HEK293 (cell line): ENCODE measurements at regions not wholly inside any gene's neighbourhood (a gene's known extent, or its start where the extent isn't known, plus 50 kb on each side); places are given as distances from the start of the nearest gene placed in this dataset.

ENCODE experiments used
- CTCF ChIA-PET: fragments of 350-600 bp; formaldehyde crosslinking; extraction: SDS; loops from one replicate; lab custom pipeline; 2021; ENCODE audit warnings: antibody characterized with exemption; lab: Yijun Ruan, JAX
- POLR2A ChIA-PET: fragments of 300-600 bp; formaldehyde crosslinking; extraction: SDS; loops from one replicate; lab custom pipeline; 2020; ENCODE audit warnings: antibody characterized with exemption, inconsistent platforms; lab: Yijun Ruan, JAX
- H3K27ac ChIP-seq: fragments of 200-500 bp; sonication (Bioruptor generic); 2 replicates; pipeline ENCODE4 v1.5.1; 2014; ENCODE audit warnings: low read depth, low read length, control low read depth, inconsistent platforms; ENCODE audit errors: extremely low read depth
- H3K36me3 ChIP-seq, 2 experiments: fragments of 200-500 bp in 1 of 2; sonication (Bioruptor generic) in 1 of 2; 1 replicate in 1 of 2; 2 replicates in 1 of 2; pipeline ENCODE4 v1.5.1; 2014 to 2017; ENCODE audit warnings: inconsistent platforms in 2 of 2, low read length in 2 of 2; ENCODE audit not compliant: control insufficient read depth in 2 of 2, insufficient read depth in 1 of 2
- H3K4me1 ChIP-seq: fragments of 200-500 bp; sonication (Bioruptor generic); 2 replicates; pipeline ENCODE4 v1.5.1; 2014; ENCODE audit warnings: mild to moderate bottlenecking, low read length, inconsistent platforms; ENCODE audit not compliant: control insufficient read depth, insufficient read depth
- H3K4me3 ChIP-seq: 2 replicates; pipeline ENCODE4 v1.5.1; 2011; ENCODE audit warnings: low read depth, mild to moderate bottlenecking, control low read depth, low read length, moderate library complexity
- H3K9me3 ChIP-seq: fragments of 200-500 bp; sonication (Bioruptor generic); 2 replicates; pipeline ENCODE4 v1.5.1; 2014; ENCODE audit warnings: low read depth, low read length, inconsistent platforms; ENCODE audit not compliant: control insufficient read depth, insufficient read depth
- GLI4 ChIP-seq: fragments of 450-650 bp; formaldehyde crosslinking; IDR thresholded peaks from 2 replicates; pipeline ENCODE4 v1.5.1; 2016; ENCODE audit warnings: missing biosample characterization, missing genetic modification characterization
- GLIS2 ChIP-seq: fragments of 450-650 bp; formaldehyde crosslinking; IDR thresholded peaks from 2 replicates; pipeline ENCODE4 v1.5.1; 2016; ENCODE audit warnings: missing biosample characterization, missing genetic modification characterization
- ZFP3 ChIP-seq: fragments of 450-650 bp; formaldehyde crosslinking; IDR thresholded peaks from 2 replicates; pipeline ENCODE4 v1.5.1; 2016; ENCODE audit warnings: low read depth, missing biosample characterization, missing genetic modification characterization
- ZFP41 ChIP-seq: fragments of 450-650 bp; formaldehyde crosslinking; IDR thresholded peaks from 2 replicates; pipeline ENCODE4 v1.5.1; 2016; ENCODE audit warnings: missing biosample characterization, missing genetic modification characterization, borderline replicate concordance
- ZNF133 ChIP-seq: fragments of 450-650 bp; formaldehyde crosslinking; IDR thresholded peaks from 2 replicates; pipeline ENCODE4 v1.5.1; 2016; ENCODE audit warnings: missing biosample characterization, missing genetic modification characterization
- ZNF169 ChIP-seq: fragments of 450-650 bp; formaldehyde crosslinking; IDR thresholded peaks from 2 replicates; pipeline ENCODE4 v1.5.1; 2016; ENCODE audit warnings: missing biosample characterization, missing genetic modification characterization
- ZNF335 ChIP-seq: fragments of 450-650 bp; formaldehyde crosslinking; conservative IDR thresholded peaks from 2 replicates; pipeline ENCODE4 v1.5.1; 2016; ENCODE audit warnings: missing biosample characterization, missing genetic modification characterization
- ZNF510 ChIP-seq: fragments of 450-650 bp; formaldehyde crosslinking; IDR thresholded peaks from 2 replicates; pipeline ENCODE4 v1.5.1; 2018; ENCODE audit warnings: mild to moderate bottlenecking, missing genetic modification characterization, missing biosample characterization; ENCODE audit not compliant: insufficient replicate concordance
- ZNF596 ChIP-seq: fragments of 450-650 bp; IDR thresholded peaks from 2 replicates; pipeline ENCODE4 v1.5.0; 2018; ENCODE audit warnings: missing biosample characterization, mild to moderate bottlenecking, missing genetic modification characterization, moderate library complexity
- ZNF777 ChIP-seq: fragments of 450-650 bp; formaldehyde crosslinking; IDR thresholded peaks from 2 replicates; pipeline ENCODE4 v1.5.1; 2017; ENCODE audit warnings: missing biosample characterization, missing genetic modification characterization, borderline replicate concordance
- TF ChIP-seq, protein P1 (sequence below): fragments of 450-650 bp; formaldehyde crosslinking; IDR thresholded peaks from 2 replicates; pipeline ENCODE4 v1.5.1; 2016; ENCODE audit warnings: missing biosample characterization, missing genetic modification characterization
- TF ChIP-seq, protein P2 (sequence below): fragments of 450-650 bp; formaldehyde crosslinking; IDR thresholded peaks from 2 replicates; pipeline ENCODE4 v1.5.1; 2017; ENCODE audit warnings: missing biosample characterization, missing genetic modification characterization
- TF ChIP-seq, protein P3 (sequence below): fragments of 450-650 bp; formaldehyde crosslinking; IDR thresholded peaks from 2 replicates; pipeline ENCODE4 v1.5.1; 2016; ENCODE audit warnings: missing biosample characterization, missing genetic modification characterization
- TF ChIP-seq, protein P4 (sequence below): fragments of 450-650 bp; formaldehyde crosslinking; IDR thresholded peaks from 2 replicates; pipeline ENCODE4 v1.5.1; 2016; ENCODE audit warnings: missing biosample characterization, missing genetic modification characterization, borderline replicate concordance

DNA sequence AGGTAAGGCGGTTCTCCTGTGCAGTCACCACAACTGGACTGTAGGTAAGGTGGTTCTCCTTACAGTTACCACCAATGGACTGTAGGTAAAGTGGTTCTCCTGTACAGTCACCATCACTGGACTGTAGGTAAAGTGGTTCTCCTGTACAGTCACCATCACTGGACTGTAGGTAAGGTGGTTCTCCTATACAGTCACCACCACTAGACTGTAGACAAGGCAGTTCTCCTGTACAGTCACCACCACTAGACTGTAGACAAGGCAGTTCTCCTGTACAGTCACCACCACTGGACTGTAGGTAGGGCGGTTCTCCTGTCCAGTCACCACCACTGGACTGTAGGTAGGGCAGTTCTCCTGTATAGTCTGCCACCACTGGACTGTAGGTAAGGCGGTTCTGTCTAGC lies 212.3 kb downstream of the TFAP2A start:
- ChIA-PET POLR2A (no interaction called here), CTCF (no interaction called here)
- Histone ChIP-seq H3K4me3 (no peak overlapping the region), H3K27ac (no peak overlapping the region), H3K4me1 (no peaks in the 10 kb centered on the region), H3K36me3 (no peaks in the 10 kb centered on the region), H3K9me3 (no peaks in the 10 kb centered on the region)
- TF ChIP-seq ZNF133 (tag by site-specific recombination) = no peak
- TF ChIP-seq, protein P1, sequence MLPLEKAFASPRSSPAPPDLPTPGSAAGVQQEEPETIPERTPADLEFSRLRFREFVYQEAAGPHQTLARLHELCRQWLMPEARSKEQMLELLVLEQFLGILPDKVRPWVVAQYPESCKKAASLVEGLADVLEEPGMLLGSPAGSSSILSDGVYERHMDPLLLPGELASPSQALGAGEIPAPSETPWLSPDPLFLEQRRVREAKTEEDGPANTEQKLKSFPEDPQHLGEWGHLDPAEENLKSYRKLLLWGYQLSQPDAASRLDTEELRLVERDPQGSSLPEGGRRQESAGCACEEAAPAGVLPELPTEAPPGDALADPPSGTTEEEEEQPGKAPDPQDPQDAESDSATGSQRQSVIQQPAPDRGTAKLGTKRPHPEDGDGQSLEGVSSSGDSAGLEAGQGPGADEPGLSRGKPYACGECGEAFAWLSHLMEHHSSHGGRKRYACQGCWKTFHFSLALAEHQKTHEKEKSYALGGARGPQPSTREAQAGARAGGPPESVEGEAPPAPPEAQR (tag by site-specific recombination) = no peak
- TF ChIP-seq ZFP3 (tag by site-specific recombination) = no peak
- TF ChIP-seq ZNF169 (tag by site-specific recombination) = no peak
- TF ChIP-seq GLI4 (tag by site-specific recombination) = no peak
- TF ChIP-seq ZNF510 (tag by site-specific recombination) = no peak
- TF ChIP-seq, protein P2, sequence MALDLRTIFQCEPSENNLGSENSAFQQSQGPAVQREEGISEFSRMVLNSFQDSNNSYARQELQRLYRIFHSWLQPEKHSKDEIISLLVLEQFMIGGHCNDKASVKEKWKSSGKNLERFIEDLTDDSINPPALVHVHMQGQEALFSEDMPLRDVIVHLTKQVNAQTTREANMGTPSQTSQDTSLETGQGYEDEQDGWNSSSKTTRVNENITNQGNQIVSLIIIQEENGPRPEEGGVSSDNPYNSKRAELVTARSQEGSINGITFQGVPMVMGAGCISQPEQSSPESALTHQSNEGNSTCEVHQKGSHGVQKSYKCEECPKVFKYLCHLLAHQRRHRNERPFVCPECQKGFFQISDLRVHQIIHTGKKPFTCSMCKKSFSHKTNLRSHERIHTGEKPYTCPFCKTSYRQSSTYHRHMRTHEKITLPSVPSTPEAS (tag by site-specific recombination) = no peak
- TF ChIP-seq, protein P3, sequence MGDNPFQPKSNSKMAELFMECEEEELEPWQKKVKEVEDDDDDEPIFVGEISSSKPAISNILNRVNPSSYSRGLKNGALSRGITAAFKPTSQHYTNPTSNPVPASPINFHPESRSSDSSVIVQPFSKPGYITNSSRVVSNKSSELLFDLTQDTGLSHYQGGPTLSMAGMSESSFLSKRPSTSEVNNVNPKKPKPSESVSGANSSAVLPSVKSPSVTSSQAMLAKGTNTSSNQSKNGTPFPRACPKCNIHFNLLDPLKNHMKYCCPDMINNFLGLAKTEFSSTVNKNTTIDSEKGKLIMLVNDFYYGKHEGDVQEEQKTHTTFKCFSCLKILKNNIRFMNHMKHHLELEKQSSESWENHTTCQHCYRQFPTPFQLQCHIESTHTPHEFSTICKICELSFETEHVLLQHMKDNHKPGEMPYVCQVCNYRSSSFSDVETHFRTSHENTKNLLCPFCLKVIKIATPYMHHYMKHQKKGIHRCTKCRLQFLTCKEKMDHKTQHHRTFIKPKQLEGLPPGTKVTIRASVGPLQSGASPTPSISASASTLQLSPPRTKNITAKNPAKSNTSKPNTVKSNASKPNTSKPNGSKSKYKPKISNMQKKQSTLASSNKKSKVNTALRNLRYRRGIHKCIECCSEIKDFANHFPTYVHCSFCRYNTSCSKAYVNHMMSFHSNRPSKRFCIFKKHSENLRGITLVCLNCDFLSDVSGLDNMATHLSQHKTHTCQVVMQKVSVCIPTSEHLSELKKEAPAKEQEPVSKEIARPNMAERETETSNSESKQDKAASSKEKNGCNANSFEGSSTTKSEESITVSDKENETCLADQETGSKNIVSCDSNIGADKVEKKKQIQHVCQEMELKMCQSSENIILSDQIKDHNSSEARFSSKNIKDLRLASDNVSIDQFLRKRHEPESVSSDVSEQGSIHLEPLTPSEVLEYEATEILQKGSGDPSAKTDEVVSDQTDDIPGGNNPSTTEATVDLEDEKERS = no peak
- TF ChIP-seq, protein P4, sequence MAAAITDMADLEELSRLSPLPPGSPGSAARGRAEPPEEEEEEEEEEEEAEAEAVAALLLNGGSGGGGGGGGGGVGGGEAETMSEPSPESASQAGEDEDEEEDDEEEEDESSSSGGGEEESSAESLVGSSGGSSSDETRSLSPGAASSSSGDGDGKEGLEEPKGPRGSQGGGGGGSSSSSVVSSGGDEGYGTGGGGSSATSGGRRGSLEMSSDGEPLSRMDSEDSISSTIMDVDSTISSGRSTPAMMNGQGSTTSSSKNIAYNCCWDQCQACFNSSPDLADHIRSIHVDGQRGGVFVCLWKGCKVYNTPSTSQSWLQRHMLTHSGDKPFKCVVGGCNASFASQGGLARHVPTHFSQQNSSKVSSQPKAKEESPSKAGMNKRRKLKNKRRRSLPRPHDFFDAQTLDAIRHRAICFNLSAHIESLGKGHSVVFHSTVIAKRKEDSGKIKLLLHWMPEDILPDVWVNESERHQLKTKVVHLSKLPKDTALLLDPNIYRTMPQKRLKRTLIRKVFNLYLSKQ (tag by site-specific recombination) = no peak
- TF ChIP-seq ZNF335 (tag by site-specific recombination) = no peak
- TF ChIP-seq ZNF596 (tag by site-specific recombination) = no peak

DNA sequence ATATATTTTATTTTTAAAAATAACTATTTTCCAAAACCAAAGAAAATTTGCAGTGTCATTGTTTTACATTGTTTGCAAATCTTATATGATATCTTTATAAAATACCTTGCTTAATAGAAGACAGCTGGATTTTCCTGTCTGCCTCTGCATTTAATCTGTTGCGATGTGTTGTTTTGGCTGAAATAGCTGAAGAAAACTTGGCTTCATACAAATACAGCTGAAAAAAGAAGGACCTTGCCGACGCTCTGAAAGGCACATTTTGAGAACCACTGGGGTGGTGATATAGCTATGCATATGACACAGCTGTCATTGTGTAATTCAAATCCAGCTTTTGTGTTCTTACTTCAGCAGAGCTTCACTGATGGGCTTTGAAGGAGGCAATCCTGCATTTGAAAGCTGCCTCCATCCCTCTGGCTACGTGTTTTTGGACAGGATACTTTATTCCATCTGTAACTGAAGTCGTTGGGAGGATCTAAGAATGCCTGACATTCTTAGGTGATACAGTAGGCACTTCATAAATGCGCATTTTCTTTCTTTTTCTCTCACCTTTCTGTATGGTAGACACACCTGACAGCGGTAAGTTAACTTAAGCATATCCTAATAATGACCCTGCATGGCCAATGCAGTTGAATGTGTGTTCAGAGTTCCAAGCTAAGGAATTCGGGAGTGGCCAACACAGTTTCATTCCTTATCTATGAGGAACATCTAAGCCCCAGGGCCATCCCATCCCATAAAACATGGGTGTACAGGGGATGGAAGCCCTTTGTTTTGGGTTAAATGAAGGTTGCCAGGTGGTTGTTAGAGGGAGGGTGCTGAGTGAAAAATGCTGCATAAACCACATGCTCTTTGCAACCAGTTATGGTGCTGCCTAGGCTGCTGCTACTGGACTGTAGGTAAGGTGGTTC lies 213.0 kb downstream of the TFAP2A start:
- ChIA-PET POLR2A (no interaction called here), CTCF (no interaction called here)
- H3K36me3 ChIP-seq = no peaks in the 10 kb centered on the region
- TF ChIP-seq ZNF777 (tag by site-specific recombination) = no peak
- TF ChIP-seq GLIS2 (tag by site-specific recombination) = no peak
- TF ChIP-seq ZFP41 (tag by site-specific recombination) = no peak
- no peaks in the 10 kb centered on the region for H3K4me1 ChIP-seq
- H3K4me3 ChIP-seq = no peak overlapping the region
- no peaks in the 10 kb centered on the region for H3K9me3 ChIP-seq
- no peak overlapping the region for H3K27ac ChIP-seq
